Uterus (tissue), 3 donors: ENCODE measurements at regions not wholly inside any gene's neighbourhood (a gene's known extent, or its start where the extent isn't known, plus 50 kb on each side); places are given as distances from the start of the nearest gene placed in this dataset.

Experiments used
- DNase-seq, 2 donors: peaks; one replicate each; pipeline ENCODE4 v3.0.0-alpha.2; 2019 to 2020
- H3K27ac ChIP-seq, 2 donors: fragments of 200-600 bp; sonication (generic); 1 replicate in 1 of 2; 2 replicates in 1 of 2; pipeline ENCODE4 v1.5.1; 2016 to 2018
- H3K27me3 ChIP-seq, 2 donors: fragments of 200-600 bp; sonication (generic); one replicate each; pipeline ENCODE4 v1.5.1; 2018 to 2019; ENCODE audit warnings: control low read depth in 1 of 2
- H3K36me3 ChIP-seq, 2 donors: fragments of 200-600 bp; sonication (generic); one replicate each; pipeline ENCODE4 v1.5.1; 2019; ENCODE audit warnings: control low read depth in 1 of 2
- H3K4me1 ChIP-seq, 2 donors: fragments of 200-600 bp; sonication (generic); one replicate each; pipeline ENCODE4 v1.5.1; 2018 to 2019; ENCODE audit warnings: control low read depth in 1 of 2
- H3K4me3 ChIP-seq, 2 donors: fragments of 200-600 bp; sonication (generic); 1 replicate in 1 of 2; 2 replicates in 1 of 2; pipeline ENCODE4 v1.5.1; 2018 to 2019; ENCODE audit warnings: mild to moderate bottlenecking in 1 of 2
- H3K9me3 ChIP-seq, 2 donors: fragments of 200-600 bp; sonication (generic); one replicate each; pipeline ENCODE4 v1.5.1; 2019; ENCODE audit warnings: control low read depth in 1 of 2
- CTCF ChIP-seq, 4 experiments: fragments of 200-600 bp in 2 of 4; fragments of 450-650 bp in 2 of 4; sonication (generic) in 2 of 4; IDR thresholded peaks; one replicate each; pipeline ENCODE4 v1.5.1; 2016 to 2019; ENCODE audit warnings: antibody characterized with exemption in 4 of 4, mild to moderate bottlenecking in 2 of 4, moderate library complexity in 1 of 4
- POLR2A ChIP-seq, 2 donors: fragments of 450-650 bp; IDR thresholded peaks; one replicate each; pipeline ENCODE4 v1.6.1; 2016; ENCODE audit warnings: antibody characterized with exemption in 2 of 2, mild to moderate bottlenecking in 1 of 2, moderate library complexity in 1 of 2
- intact Hi-C: fragments of 100-400 bp; cut with DNase I; formaldehyde crosslinking; loops from one replicate; pipeline ENCODE4 v1.15.1; 2023; ENCODE audit warnings: low total_unique reads
- donor health status: DM: yes; HTN: yes; CAD: no.

GRCh38 chr20:23299673-23300050, 50.9 kb upstream of the NXT1 start:
- no peak for DNase-seq
- H3K27ac ChIP-seq: no peak overlapping the region
- no peaks in the 10 kb centered on the region for H3K9me3 ChIP-seq
- TF ChIP-seq POLR2A (IDR thresholded peaks at IDR 0.05) (no peak), CTCF (IDR thresholded peaks at IDR 0.05) (no peak)
- H3K4me3 ChIP-seq: no peak overlapping the region
- intact Hi-C loops: no loop called here
- H3K4me1 ChIP-seq: no peaks in the 10 kb centered on the region
- no peaks in the 10 kb centered on the region for H3K27me3 ChIP-seq
- no peaks in the 10 kb centered on the region for H3K36me3 ChIP-seq

DNA sequence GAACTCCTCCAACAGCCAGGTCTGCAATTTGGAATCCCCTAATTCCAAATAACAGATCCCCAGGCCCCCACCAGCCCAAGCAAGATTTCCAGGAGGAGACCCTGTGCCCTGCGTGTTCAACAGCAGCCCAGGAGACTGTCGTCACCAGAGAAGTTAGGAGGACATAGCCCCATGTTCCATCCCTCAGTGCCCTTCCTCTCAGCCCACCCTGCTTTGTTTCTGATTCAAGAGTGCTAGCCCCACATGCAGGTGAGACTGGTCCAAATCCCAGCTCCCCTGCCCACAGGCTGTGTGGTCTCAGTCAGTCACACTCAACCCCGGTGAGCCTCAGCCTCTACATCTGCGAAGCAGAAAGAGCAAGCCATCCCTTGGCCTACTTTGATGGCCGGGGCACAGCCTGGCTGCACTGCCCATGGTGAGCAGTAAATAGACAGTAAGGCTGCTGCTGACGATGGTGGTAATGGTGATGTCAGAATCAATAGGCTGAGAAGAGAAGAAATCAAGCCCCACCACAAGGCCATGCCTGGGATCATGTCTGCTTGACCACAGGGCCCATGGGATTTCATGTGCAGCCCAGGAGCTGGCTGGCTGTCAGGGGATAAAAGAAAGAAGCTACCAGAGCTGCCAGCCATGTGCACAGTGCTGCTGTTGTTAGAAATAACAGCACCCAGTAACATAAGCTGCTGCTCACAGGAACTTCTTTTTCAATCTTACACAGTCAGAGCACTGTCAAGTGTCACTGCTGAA, 51.5 kb upstream of the NXT1 start:
- no peak for TF ChIP-seq CTCF (IDR thresholded peaks at IDR 0.05)
- TF ChIP-seq POLR2A (IDR thresholded peaks at IDR 0.05): no peak
- intact Hi-C loops: no loop called here
- DNase-seq: no peak
- H3K4me3 ChIP-seq: no peak overlapping the region
- no peak overlapping the region for H3K27ac ChIP-seq
- no peaks in the 10 kb centered on the region for H3K4me1 ChIP-seq
- H3K36me3 ChIP-seq: no peaks in the 10 kb centered on the region
- no peaks in the 10 kb centered on the region for H3K9me3 ChIP-seq
- no peaks in the 10 kb centered on the region for H3K27me3 ChIP-seq

- H3K27ac ChIP-seq: no peak overlapping the region
- intact Hi-C loops: no loop called here
- H3K4me3 ChIP-seq: no peak overlapping the region
- no peak for DNase-seq
- TF ChIP-seq CTCF (IDR thresholded peaks at IDR 0.05) (no peak), POLR2A (IDR thresholded peaks at IDR 0.05) (no peak)
- H3K4me1 ChIP-seq: no peaks in the 10 kb centered on the region
- no peaks in the 10 kb centered on the region for H3K9me3 ChIP-seq
- no peaks in the 10 kb centered on the region for H3K27me3 ChIP-seq
- H3K36me3 ChIP-seq: no peaks in the 10 kb centered on the region
These were observed 52.4 kb upstream of the NXT1 start for GRCh38 chr20:23298155-23298554.

- Histone ChIP-seq H3K9me3 (no peaks in the 10 kb centered on the region), H3K27me3 (no peaks in the 10 kb centered on the region), H3K4me3 (no peak overlapping the region), H3K27ac (no peak overlapping the region), H3K4me1 (no peaks in the 10 kb centered on the region), H3K36me3 (no peaks in the 10 kb centered on the region)
- no peak for DNase-seq
- TF ChIP-seq POLR2A (IDR thresholded peaks at IDR 0.05) (no peak), CTCF (IDR thresholded peaks at IDR 0.05) (no peak)
- intact Hi-C loops: no loop called here
These were observed 53.5 kb upstream of the NXT1 start for GRCh38 chr20:23296841-23297701.

DNA sequence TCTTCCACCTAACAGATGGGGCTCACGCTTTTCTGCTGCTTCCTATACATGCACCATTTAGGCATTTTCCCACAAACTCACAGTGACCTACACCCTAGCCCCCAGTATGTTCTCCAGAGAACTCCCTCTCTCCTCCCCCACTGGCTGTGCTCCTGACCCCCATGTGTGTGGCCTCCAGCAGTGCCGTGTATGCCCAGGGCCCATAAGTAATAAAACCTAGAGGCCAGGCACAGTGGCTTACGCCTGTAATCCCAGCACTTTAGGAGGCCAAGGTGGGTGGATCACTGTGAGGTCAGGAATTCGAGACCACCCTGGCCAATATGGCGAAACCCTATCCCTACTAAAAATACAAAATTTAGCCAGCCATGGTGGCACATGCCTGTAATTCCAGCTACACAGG, 54.7 kb upstream of the NXT1 start:
- H3K27ac ChIP-seq: no peak overlapping the region
- intact Hi-C loops: no loop called here
- H3K27me3 ChIP-seq: no peaks in the 10 kb centered on the region
- H3K4me1 ChIP-seq: no peaks in the 10 kb centered on the region
- no peak for TF ChIP-seq CTCF (IDR thresholded peaks at IDR 0.05)
- no peak for TF ChIP-seq POLR2A (IDR thresholded peaks at IDR 0.05)
- H3K36me3 ChIP-seq: no peaks in the 10 kb centered on the region
- no peaks in the 10 kb centered on the region for H3K9me3 ChIP-seq
- DNase-seq: no peak
- H3K4me3 ChIP-seq: no peak overlapping the region
